ENCODE measurements at regions not wholly inside any gene's neighbourhood (a gene's known extent, or its start where the extent isn't known, plus 50 kb on each side); places are given as distances from the start of the nearest gene placed in this dataset.

- DNase-seq = no peak
Observed at GRCh38 chr20:60485012-60485760, 527.0 kb downstream of the CDH26 start.

DNA sequence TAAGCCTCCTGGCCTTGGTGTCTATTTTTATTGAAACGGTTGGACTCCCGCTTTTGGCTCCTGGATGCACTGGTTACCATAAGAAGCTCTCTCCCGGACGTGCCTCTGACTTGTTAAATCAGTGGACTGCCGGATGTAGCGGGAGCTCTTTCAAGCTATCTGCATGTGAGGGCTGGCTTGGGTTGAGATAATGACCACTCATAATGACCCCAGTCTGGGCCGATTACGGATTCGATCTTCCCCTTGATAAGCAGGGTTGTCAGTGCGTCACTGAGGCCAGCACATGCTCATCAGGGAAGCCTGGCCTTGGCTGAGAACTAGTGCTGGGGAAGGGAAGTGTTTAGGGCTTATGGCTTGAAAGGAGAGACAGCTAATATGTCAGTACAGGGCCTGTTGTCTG, 528.1 kb downstream of the CDH26 start:
- no peak for DNase-seq

- DNase-seq = no peak
Observed at GRCh38 chr20:60486937-60487336, 528.7 kb downstream of the CDH26 start.

GRCh38 chr20:60490217-60491050, 532.2 kb downstream of the CDH26 start:
- no peak for DNase-seq

- no peak for DNase-seq
Observed at GRCh38 chr20:60491051-60491581, 532.9 kb downstream of the CDH26 start.

GRCh38 chr20:60494476-60494875, 536.3 kb downstream of the CDH26 start:
- no peak for DNase-seq

- DNase-seq = no peak
Observed at GRCh38 chr20:60497298-60498035, 539.2 kb downstream of the CDH26 start.

DNA sequence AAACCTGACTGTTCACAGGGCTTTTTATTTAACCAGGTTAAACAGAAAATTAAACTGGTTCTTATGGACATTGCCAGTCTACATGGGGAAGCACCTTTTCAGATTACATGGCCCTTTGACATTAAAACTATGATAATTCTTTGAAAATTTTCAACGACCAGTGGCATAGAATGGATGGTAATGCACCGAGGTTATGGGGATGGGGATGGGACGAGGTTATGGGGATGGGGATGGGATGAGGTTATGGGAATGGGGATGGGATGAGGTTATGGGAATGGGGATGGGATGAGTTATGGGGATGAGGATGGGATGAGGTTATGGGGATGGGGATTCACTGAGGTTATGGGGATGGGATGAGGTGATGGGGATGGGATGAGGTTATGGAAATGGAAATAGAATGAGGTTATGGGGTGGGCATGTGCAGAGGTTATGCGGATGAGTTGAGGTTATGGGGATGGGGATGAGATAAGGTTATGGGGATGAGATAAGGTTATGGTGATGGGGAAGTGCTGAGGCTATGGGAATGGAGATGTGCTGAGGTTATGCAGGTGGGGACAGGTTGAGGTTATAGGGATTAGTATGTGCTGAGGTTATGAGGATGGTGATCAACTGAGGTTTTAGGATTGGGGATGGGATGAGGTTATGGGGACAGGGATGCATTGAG, 541.9 kb downstream of the CDH26 start:
- DNase-seq = no peak

GRCh38 chr20:60501048-60501447, 542.8 kb downstream of the CDH26 start:
- DNase-seq = no peak

DNA sequence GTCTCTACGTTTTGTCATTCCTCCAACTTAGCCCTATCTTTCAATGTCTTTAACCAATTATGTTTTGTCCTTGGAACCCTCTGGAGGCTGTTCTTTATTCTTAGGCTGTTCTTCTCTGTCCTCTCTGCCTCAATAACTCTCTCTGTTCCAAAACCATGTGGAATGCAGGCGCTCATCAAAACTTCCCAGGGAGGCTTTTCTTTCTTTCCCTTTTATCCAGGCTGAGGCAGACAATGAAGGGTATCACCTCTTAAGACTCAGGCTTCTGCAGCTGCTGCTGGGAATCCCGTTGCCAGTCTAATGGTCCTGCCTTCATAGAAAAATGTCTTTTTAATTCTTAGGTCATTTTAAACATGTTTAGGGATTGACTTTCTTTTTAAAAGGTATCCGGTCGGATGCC, 544.7 kb downstream of the CDH26 start:
- no peak for DNase-seq

DNA sequence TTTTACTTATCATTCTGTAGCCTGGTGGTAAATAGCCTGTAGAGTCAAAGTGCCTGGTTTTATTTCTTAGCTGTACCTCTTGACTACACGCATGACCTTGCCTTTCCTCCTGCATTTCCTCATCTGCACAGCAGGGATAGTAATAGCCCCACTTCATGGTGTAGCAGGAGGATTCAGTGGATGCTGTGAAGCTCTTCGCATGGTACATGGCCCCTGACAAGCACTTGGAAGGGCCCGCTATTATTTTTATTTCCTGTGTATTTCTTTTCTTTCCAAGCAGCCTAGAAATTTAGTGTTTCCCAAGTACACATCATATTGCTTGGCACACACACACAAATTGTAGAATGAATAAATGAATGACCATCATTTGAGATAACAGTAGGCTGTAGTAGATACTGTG, 547.2 kb downstream of the CDH26 start:
- DNase-seq = no peak

DNA sequence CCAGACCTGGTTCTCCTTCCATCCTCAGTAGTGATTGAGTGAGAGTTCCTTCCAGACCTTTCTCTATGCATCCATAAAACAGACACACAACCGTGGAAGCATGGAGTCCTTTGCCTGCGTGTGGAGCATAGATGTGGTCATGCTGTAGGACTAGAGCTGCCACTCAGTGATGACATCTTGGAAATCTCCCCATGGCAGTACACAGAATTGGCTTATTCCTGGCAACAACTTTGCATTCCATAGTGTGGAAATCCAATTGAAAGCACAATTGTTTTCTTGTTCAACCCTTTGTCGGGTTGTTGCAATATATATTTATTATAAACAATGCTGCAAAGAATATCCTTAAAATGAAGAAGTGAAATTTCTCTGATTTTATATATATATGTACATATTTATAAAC, 547.8 kb downstream of the CDH26 start:
- DNase-seq = no peak

- DNase-seq = no peak
Observed at GRCh38 chr20:60507087-60507694, 549.0 kb downstream of the CDH26 start.

DNA sequence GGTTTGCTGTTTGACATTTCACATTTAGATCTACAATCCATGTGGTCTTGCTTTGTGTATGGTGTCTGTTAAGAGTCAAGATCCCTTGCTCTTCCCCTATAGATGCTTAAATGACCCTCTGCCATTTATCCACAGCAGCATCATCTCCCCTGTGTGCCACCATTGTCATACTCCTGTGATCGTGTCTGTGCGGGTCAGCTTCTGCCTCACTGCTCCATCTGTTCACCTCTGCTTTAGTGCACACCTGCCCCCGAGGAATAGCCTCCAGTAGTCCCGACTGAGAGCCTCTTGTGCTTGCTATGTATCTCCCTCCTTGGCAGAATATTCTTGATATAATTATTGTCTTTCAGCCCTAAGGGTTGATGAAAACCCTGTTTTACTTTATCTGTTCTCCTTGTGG, 551.2 kb downstream of the CDH26 start:
- DNase-seq = no peak

DNA sequence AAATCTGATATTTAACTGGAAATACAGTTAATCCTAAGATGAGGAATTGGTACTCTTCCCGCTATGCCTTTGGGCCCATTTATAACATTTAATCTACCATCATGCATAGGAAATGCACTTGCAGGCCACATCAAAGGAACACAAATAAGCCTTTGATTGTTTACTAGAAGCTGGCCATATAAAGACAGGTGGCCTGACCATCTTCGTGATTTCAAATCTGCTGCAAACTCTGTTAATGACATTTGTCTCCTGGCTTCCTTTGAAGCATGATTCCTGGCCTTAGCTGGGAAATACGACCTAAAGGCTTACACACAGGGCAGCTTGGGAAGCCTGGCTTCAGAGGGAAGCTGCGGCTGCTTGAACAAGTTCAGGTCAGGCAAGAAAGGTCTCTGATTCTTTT, 552.1 kb downstream of the CDH26 start:
- DNase-seq = no peak

GRCh38 chr20:60512443-60512842, 554.2 kb downstream of the CDH26 start:
- no peak for DNase-seq

DNA sequence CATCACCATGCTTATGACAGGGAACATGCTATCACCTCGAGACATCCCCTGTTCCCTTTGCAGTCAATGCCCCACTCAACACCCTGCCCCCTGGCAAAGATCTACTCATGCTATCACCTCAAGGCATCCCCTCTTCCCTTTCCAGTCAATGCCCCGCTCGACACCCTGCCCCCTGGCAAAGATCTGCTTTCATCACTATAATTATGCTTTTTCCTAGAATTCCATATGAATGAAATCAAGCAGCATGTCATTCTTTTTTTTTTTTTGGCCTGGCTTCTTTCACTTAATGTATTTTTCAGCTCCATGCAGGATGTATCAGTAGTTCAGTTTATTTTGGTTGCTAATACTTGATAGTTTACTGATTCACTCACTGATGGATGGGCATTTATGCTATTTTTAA, 554.9 kb downstream of the CDH26 start:
- no peak for DNase-seq

DNA sequence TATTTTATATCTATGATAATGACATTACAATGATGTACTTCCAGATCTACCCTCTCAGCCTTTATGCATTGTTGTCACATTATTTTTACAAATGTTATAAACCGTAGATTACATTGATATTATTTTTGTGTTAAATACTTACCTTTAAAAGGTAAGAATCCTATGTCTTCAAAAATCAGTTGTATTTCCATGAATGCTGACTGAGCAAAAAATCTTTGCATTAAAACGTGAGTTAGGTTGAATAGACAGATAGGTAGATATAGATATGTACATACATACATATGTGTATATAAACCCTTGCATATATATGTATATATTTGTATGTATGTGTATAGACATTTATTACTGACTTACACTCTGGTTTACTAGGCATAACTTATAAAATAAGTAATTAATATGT, 558.2 kb downstream of the CDH26 start:
- no peak for DNase-seq

- no peak for DNase-seq
Observed at GRCh38 chr20:60518022-60518421, 559.8 kb downstream of the CDH26 start.

DNA sequence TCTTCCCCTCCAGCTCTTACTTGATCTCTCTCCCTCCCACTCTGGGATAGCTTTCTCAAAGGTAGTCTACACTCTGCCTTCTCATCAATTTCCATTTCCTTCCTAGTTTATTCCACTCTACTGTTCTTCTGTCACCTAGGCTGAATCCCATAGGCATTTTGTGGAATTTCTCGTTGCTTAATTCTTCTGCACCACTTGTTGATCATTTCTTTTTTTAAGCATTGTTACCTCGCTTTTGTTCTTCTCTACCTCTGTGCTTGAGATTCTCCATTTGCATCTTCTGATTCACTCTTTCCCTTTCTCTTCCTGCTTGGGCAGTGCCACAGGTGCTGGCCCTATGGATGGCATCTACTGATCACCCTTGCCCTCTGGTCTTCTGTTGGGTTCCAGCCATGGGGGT, 567.2 kb downstream of the CDH26 start:
- no peak for DNase-seq

DNA sequence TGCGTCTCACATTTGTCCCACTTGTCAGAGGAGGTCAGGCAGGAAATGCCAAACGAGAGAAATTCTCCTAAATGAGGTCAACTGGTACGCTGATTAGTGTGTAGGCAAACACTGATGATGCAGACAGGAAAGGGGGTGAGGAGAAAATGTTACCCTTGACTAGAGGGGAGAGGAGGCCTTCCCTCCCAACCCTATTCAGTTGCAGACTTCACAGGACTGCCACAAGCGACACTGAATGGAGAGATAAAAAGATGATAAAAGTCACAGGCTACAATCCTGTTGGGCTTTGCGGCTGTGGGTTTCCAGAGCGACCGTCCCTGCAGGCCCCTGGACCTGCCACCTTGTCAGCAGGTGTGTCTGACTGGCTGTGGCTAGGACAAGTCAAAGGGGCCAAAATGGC, 569.4 kb downstream of the CDH26 start:
- DNase-seq = no peak

DNA sequence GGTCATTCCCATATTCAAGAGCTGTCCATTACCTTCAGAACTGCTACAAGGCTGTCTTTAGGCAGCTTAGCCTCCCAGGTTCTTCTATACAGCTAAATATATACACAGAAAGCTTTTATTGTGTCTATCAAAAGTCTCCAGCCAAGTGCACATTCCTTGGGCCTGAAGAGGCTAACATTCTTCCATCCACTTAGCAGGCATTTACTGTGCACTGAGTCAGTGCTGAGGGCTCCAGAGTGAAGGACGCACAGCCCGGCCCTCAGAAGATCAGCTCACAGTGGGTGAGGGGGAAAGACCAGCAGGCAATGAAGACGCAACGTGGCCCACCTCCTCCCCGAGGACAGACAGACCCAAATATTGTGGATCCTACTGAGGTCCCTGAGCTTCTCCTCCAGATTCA, 569.9 kb downstream of the CDH26 start:
- DNase-seq = no peak

DNA sequence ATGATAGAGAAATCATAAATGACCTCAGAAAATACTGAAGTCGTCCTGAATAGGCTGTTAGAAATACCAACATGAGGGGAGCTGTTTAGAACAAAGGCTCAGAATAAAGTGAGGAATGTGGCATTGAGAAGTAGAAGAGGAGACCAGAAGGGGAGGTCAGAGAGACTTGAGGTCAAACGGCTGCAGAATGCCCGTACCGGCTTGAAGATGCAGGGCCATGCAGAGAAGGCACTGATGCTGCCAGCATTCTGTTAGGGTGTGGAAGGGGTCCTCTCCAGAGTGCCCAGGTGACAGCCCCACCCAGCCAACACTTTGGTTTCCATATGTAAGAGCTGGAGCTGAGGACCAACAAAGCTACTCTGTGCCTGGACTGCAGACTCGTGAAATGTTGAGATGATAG, 570.9 kb downstream of the CDH26 start:
- no peak for DNase-seq

Data from DMS79 (cell line).